Endothelial cell (in vitro differentiated cells): ENCODE measurements at regions not wholly inside any gene's neighbourhood (a gene's known extent, or its start where the extent isn't known, plus 50 kb on each side); places are given as distances from the start of the nearest gene placed in this dataset.
A peak's percentile ranks its signal among the peaks of the same experiment; 100 is the strongest.

Experiments used
- DNase-seq: peaks from one replicate; pipeline ENCODE4 v3.0.0; 2021; ENCODE audit warnings: low spot score
- H3K27ac Mint-ChIP-seq: one replicate; pipeline ENCODE4 v1.8.0; 2021; ENCODE audit warnings: mixed read lengths, inconsistent platforms; ENCODE audit not compliant: unreplicated experiment
- H3K27me3 Mint-ChIP-seq: one replicate; pipeline ENCODE4 v1.8.0; 2021; ENCODE audit warnings: mild to moderate bottlenecking, moderate library complexity, mixed read lengths, inconsistent platforms; ENCODE audit not compliant: unreplicated experiment
- H3K36me3 Mint-ChIP-seq: one replicate; pipeline ENCODE4 v1.8.0; 2021; ENCODE audit warnings: mild to moderate bottlenecking, low read depth, mixed read lengths, inconsistent platforms; ENCODE audit not compliant: unreplicated experiment
- H3K4me1 Mint-ChIP-seq: one replicate; pipeline ENCODE4 v1.8.0; 2021; ENCODE audit warnings: mild to moderate bottlenecking, mixed read lengths, inconsistent platforms; ENCODE audit not compliant: unreplicated experiment
- H3K4me3 Mint-ChIP-seq: one replicate; pipeline ENCODE4 v1.8.0; 2021; ENCODE audit warnings: mild to moderate bottlenecking, mixed read lengths, inconsistent platforms; ENCODE audit not compliant: unreplicated experiment
- H3K9me3 Mint-ChIP-seq: one replicate; pipeline ENCODE4 v1.8.0; 2021; ENCODE audit warnings: mixed read lengths, inconsistent platforms; ENCODE audit not compliant: unreplicated experiment
- CTCF ChIP-seq: fragments of 200-600 bp; sonication (generic); IDR thresholded peaks from one replicate; pipeline ENCODE4 v1.5.0; 2021; ENCODE audit warnings: antibody characterized with exemption; ENCODE audit not compliant: unreplicated experiment

- DNase-seq: no peak
- no peaks in the 10 kb centered on the region for H3K36me3 Mint-ChIP-seq
- H3K9me3 Mint-ChIP-seq: no peaks in the 10 kb centered on the region
- no peaks in the 10 kb centered on the region for H3K27me3 Mint-ChIP-seq
- no peak overlapping the region for H3K4me3 Mint-ChIP-seq
- H3K4me1 Mint-ChIP-seq: peaks cover 7% of the 10 kb centered on the region
- no peak for TF ChIP-seq CTCF
- no peak overlapping the region for H3K27ac Mint-ChIP-seq
Observed at GRCh38 chr7:32316839-32317238, 173.3 kb downstream of the LSM5 start.

- no peak for DNase-seq
- H3K27ac Mint-ChIP-seq: no peak overlapping the region
- H3K4me3 Mint-ChIP-seq: no peak overlapping the region
- no peaks in the 10 kb centered on the region for H3K9me3 Mint-ChIP-seq
- peaks cover 7% of the 10 kb centered on the region for H3K4me1 Mint-ChIP-seq
- no peaks in the 10 kb centered on the region for H3K27me3 Mint-ChIP-seq
- H3K36me3 Mint-ChIP-seq: no peaks in the 10 kb centered on the region
- no peak for TF ChIP-seq CTCF
Observed at GRCh38 chr7:32314761-32315160, 175.4 kb downstream of the LSM5 start.

GRCh38 chr7:32301427-32301826 lies 188.8 kb downstream of the LSM5 start:
- Mint-ChIP-seq H3K4me3 (no peak overlapping the region), H3K4me1 (peaks cover 6% of the 10 kb centered on the region), H3K27ac (no peak overlapping the region), H3K36me3 (peaks cover 3% of the 10 kb centered on the region), H3K9me3 (peaks cover 4% of the 10 kb centered on the region), H3K27me3 (peaks cover 10% of the 10 kb centered on the region)
- DNase-seq: no peak
- TF ChIP-seq CTCF: no peak

GRCh38 chr7:32299133-32299702 lies 191.0 kb downstream of the LSM5 start:
- H3K9me3 Mint-ChIP-seq: no peaks in the 10 kb centered on the region
- DNase-seq: peak; percentile 30
- no peaks in the 10 kb centered on the region for H3K36me3 Mint-ChIP-seq
- TF ChIP-seq CTCF: no peak
- peaks cover 10% of the 10 kb centered on the region for H3K27me3 Mint-ChIP-seq
- peaks cover 6% of the 10 kb centered on the region for H3K4me1 Mint-ChIP-seq
- H3K4me3 Mint-ChIP-seq: peak overlapping the region; percentile 95
- H3K27ac Mint-ChIP-seq: no peak overlapping the region

GRCh38 chr7:32298408-32299132 lies 191.6 kb downstream of the LSM5 start:
- H3K27me3 Mint-ChIP-seq: peaks cover 10% of the 10 kb centered on the region

More at GRCh38 chr7:32298408-32299132, 191.6 kb downstream of the LSM5 start:
- Mint-ChIP-seq H3K36me3 (no peaks in the 10 kb centered on the region), H3K4me1 (peaks cover 6% of the 10 kb centered on the region), H3K27ac (no peak overlapping the region), H3K9me3 (no peaks in the 10 kb centered on the region), H3K4me3 (peak overlapping the region; percentile 95)
- no peak for TF ChIP-seq CTCF
- DNase-seq: peak; percentile 28
